HG02852 (cell line): ENCODE measurements at regions not wholly inside any gene's neighbourhood (a gene's known extent, or its start where the extent isn't known, plus 50 kb on each side); places are given as distances from the start of the nearest gene placed in this dataset.

Experiments
- ATAC-seq: cut with Tn5 transposase; IDR thresholded peaks from one replicate; pipeline ENCODE4 v1.9.1; 2021; ENCODE audit warnings: mild to moderate bottlenecking, moderate library complexity; ENCODE audit not compliant: unreplicated experiment

DNA sequence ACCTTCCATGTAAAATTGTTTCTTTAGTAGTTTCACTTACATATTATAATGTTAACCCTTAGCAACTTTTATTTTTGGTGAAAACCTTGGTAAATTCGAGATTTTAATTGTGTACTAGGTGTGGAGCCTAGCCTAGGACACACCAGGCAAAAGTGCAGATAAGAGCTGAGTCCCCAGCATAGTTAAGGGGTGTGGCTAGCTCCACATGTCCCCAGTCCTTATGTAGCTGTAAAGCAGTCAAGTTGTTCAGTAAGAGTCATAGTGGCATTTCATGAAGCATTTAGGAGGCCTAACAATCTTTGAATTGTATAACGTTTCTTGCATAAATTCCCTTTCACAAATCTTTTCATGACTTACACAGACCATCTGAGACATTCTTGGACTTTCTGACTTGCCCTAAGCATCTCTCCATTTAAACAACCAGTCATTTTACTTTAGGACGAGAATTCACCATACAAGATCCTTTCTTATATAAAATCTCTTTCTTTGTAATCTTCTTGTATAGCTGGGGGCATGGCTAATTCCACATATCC is 53.8 kb upstream of the INHBA start:
- no peak for ATAC-seq

DNA sequence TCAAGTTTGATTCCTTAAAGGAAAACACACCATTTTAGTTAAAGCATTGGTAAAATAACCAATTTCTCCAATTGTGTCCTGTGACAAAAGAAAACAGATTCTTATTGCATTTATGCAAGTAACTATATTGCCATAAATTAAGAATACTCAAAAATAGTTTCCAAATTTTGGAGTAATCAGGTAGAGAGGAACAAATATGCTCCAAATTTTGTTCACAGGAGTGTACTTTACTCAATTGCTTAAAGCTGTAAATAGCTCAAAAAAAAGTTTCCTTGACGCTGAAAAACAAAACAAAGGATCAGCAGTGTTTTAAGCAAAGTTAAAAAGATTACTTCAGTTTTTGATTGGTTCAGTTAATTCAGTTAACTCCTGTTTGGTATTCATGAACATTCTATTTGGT is 52.2 kb upstream of the INHBA start:
- ATAC-seq = no peak

DNA sequence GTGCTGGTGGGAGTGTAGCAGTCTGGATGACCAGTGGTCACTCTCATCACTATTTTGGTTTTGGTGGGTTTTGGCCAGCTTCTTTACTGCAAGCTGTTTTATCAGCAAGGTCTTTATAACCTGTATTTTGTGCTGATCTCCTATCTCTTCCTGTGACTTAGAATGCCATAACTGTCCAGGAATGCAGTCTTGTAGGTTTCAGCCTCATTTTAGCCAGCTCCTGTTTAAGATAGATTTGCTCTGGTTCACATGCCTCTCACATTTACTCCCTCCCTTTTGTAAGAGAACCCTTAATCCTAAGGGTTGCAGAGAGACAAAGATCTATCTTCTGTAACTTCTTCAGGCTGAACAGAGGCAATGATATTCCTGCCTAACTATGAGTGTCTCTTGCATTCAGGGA is 51.2 kb upstream of the INHBA start:
- no peak for ATAC-seq
